HG02938 (cell line): ENCODE measurements at regions not wholly inside any gene's neighbourhood (a gene's known extent, or its start where the extent isn't known, plus 50 kb on each side); places are given as distances from the start of the nearest gene placed in this dataset.
"Not testable (repeated sequence)": the region's sequence is repeated elsewhere in the genome, so short reads cannot be mapped to it uniquely, and the experiment has no call there.

Source experiments
- ATAC-seq: cut with Tn5 transposase; IDR thresholded peaks from one replicate; pipeline ENCODE4 v1.9.1; 2021; ENCODE audit warnings: mild to moderate bottlenecking, moderate library complexity; ENCODE audit not compliant: unreplicated experiment

GRCh38 chr12:87196321-87196720 is 832.9 kb downstream of the C12orf50 start:
- ATAC-seq, result no peak

GRCh38 chr12:87194389-87194788 is 834.8 kb downstream of the C12orf50 start:
- ATAC-seq, result not testable (repeated sequence)

GRCh38 chr12:87185367-87185766 is 843.8 kb downstream of the C12orf50 start:
- ATAC-seq, result no peak

GRCh38 chr12:87182696-87183233 is 846.4 kb downstream of the C12orf50 start:
- ATAC-seq, result no peak

GRCh38 chr12:87171356-87171755 is 857.8 kb downstream of the C12orf50 start:
- ATAC-seq, result no peak

GRCh38 chr12:87169010-87169409 is 860.2 kb downstream of the C12orf50 start:
- ATAC-seq, result no peak

GRCh38 chr12:87165733-87166375 is 863.3 kb downstream of the C12orf50 start:
- no peak for ATAC-seq

GRCh38 chr12:87163122-87163521 is 866.1 kb downstream of the C12orf50 start:
- no peak for ATAC-seq

- no peak for ATAC-seq
These were observed 868.2 kb downstream of the C12orf50 start for GRCh38 chr12:87160848-87161601.

GRCh38 chr12:87157791-87158190 is 871.4 kb downstream of the C12orf50 start:
- no peak for ATAC-seq

GRCh38 chr12:87155621-87156020 is 873.6 kb downstream of the C12orf50 start:
- ATAC-seq, result no peak

GRCh38 chr12:87152841-87153528 is 876.2 kb downstream of the C12orf50 start:
- no peak for ATAC-seq

- ATAC-seq, result no peak
These were observed 877.1 kb downstream of the C12orf50 start for GRCh38 chr12:87152075-87152474.

GRCh38 chr12:87150969-87151662 is 878.1 kb downstream of the C12orf50 start:
- peak; percentile 73 for ATAC-seq

- no peak for ATAC-seq
These were observed 886.2 kb upstream of the MGAT4C start for GRCh38 chr12:87142342-87142741.

GRCh38 chr12:87141091-87141490 is 884.9 kb upstream of the MGAT4C start:
- no peak for ATAC-seq

GRCh38 chr12:87140262-87140661 is 884.1 kb upstream of the MGAT4C start:
- no peak for ATAC-seq

- no peak for ATAC-seq
These were observed 881.0 kb upstream of the MGAT4C start for GRCh38 chr12:87137220-87137619.

- no peak for ATAC-seq
These were observed 880.3 kb upstream of the MGAT4C start for GRCh38 chr12:87136330-87136976.

GRCh38 chr12:87127272-87127671 is 871.1 kb upstream of the MGAT4C start:
- no peak for ATAC-seq

GRCh38 chr12:87121896-87122295 is 865.7 kb upstream of the MGAT4C start:
- ATAC-seq, result no peak
